DMS53 treated with DMSO at 0.1 percent for 48 hours (cell line): ENCODE measurements at regions not wholly inside any gene's neighbourhood (a gene's known extent, or its start where the extent isn't known, plus 50 kb on each side); places are given as distances from the start of the nearest gene placed in this dataset.

ENCODE experiments used
- DNase-seq: peaks from one replicate; lab custom pipeline; 2025; ENCODE audit not compliant: unreplicated experiment; lab: John Stamatoyannopoulos, UW

DNA sequence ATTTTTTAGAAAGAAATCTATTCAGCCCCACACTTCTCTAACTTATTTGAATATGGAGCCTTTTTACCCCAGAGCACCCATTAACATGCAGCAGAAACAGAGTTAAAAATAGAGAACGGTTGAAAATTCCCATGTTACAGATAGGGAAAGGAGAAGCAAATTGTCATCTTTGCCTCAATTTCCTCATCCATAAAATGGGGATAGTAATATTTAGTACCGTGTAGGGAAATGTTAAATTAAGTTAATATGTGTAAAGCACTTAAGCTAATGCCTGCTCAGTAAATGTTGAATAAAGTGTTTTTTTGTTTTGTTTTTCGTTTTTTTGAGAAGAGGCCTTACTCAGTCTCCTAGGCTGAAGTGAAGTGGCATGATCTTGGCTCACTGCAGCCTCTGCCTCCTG lies 50.3 kb downstream of the NAV1 start:
- no peak for DNase-seq

GRCh38 chr1:201590474-201590873 lies 51.5 kb downstream of the NAV1 start:
- DNase-seq, result no peak

- no peak for DNase-seq
Measured at GRCh38 chr1:201591348-201591747, 52.4 kb downstream of the NAV1 start.

DNA sequence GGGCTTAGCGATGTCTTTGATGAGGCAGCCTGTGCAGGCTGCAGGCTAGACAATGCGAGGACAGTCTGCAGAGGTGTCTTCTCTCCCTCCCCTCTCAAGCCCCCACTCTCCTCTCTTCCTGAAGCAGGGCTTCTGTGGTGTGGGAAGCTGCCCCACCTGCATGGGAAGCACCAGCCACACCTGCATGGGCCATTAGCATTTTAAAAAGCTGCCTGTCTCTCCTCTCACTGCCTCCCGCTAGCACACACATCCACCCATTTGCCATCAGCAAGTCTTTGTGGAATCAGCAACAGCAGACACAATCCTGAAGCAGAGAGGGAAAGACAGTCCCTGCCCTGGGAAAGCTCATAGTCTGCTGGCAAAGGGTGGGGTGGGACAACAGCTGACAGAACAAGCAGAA lies 53.1 kb downstream of the NAV1 start:
- no peak for DNase-seq

- no peak for DNase-seq
Measured at GRCh38 chr1:201593200-201593921, 54.4 kb downstream of the NAV1 start.

DNA sequence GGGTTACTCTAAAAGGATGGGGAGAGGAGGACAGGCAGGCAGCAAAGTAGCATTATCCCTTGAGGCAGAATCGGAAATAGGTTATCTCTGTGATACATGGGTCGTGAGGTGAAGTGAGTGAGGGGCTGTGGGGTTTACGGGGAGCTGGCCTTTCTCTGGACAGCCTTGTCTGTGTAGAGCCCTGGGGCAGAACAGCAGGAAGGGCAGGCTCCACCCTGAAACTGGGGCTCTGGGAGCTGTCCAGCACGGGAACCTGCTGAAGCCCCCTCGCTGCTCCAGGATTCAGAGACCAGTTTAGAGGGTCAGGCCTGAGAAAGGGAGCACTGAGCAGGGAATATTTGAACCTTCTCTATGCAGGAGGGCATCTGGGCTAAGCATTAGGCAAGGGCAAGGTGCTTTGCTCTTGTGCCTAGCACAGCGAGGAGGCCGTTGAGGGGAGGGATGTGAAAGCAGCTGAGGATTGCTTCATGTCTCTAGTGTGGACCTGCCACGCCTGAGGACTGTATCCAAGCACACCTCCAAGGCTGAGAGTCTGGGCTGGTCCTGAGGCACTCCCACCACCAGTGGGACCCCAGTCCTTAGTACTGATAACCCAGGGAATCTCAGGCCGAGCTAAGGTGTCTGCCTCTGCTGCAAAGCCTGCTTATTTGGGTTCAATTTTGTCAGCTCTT lies 55.8 kb downstream of the NAV1 start:
- DNase-seq, result no peak

GRCh38 chr1:201595381-201595780 lies 56.5 kb downstream of the NAV1 start:
- DNase-seq, result no peak

- no peak for DNase-seq
Measured at GRCh38 chr1:201596101-201596868, 57.4 kb downstream of the NAV1 start.

GRCh38 chr1:201597551-201598230 lies 58.8 kb downstream of the NAV1 start:
- DNase-seq, result peak; percentile 100

- peak; percentile 19 for DNase-seq
Measured at GRCh38 chr1:201598396-201598795, 59.5 kb downstream of the NAV1 start.

DNA sequence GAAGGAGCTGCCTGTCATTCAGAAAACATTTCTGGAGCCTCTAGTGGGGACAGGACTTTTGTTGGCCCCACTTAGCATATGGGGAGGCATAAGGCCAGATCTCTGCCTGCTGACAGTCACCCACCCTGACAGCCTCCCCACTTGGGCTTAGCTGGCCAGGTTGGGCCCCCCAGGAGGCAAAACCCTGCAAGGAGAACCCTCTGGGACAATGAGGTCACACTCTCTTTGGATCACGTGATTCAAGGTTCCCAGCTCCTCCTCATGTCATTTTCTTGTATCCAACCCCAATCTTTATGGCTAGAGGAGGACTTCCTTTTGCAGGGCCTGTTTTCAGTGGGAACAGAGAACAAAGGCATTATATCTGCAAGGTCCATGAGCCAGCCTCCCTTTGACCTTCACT lies 60.0 kb downstream of the NAV1 start:
- no peak for DNase-seq

DNA sequence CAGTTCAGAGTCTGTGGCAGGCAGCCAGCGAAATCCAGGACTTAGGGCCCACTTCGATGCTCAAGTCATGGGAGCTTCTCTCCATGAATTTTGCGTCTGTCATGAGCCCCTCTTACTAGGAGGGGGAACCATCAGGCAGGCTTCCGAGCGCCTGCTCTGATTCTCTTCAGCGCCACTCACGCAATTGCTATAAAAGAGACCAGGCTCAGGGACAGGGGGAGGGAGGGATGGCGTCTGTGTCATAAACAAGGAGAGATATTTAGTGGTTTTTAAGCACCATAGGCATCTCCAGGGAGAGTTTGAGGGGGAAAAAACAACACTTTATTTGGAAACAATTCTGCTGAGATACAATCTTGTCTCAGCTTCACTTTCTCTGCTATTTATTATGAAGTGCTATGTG lies 60.6 kb downstream of the NAV1 start:
- DNase-seq, result no peak

DNA sequence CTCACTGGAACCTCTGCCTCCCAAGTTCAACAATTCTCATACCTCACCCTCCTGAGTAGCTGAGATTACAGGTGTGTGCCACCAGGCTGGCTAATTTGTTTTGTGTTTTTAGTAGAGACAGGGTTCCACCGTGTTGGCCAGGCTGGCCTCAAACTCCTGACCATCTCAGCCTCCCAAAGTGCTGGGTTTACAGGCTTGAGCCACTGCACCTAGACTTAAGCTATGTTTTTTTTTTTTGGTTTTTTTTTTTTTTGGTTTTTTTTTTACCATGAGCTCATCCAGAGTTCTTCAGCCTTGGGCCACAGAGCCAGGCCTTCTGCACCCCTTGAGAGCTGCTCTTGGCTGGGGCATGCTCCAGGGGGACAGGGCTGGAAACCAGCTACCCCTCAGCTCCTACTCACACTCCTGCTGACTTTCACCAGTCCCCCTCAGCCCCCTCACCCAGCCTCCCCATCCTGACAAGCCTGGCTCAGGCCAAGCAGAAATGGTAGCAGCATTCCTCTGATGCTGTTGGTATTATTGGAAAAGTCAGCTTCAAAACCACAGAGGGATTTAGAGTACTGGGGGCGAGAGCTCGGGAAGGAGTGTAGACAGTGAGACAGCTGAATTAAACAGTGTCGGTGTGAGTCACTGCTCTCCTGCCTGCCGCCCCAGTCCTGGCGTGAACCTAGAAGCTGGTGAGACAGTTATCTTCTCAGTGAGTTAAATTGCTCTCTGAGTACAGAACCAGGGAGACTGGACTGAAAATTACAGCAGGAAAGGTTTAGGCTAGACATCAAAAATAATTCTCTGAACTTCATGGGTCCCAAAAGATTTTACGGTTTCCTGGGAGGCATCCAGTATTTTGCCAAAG lies 63.7 kb downstream of the NAV1 start:
- peak; percentile 51 for DNase-seq

DNA sequence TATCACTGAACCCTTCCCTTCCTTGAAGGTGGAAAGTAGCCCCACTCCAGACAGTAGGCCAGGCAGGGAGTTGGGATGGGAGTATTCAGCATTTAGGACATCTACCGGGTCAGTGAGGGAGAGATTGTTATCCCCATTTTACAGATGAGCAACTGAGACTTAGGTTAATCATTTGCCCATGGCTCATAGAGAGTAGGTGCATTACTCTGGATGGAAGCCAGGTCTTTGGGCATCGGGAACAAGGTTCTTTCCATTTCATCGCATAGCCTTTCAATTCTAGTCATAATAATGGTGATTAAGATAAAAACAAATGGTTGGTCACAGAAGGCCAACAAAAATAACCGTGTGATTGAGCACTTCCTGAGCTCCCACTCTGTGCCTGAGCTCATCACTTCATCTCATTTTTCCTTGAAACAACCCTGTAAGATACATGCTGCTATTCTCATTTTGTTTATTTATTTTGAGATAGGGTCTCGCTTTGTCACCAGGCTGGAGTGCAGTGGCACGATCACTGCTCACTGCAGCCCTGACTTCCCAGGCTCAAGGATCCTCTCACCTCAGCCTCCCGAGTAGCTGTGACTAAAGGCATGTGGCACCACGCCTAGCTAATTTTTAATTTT lies 64.8 kb downstream of the NAV1 start:
- DNase-seq, result no peak

GRCh38 chr1:201605385-201606010 lies 66.6 kb downstream of the NAV1 start:
- no peak for DNase-seq

- DNase-seq, result peak; percentile 7
Measured at GRCh38 chr1:201606096-201606495, 67.2 kb downstream of the NAV1 start.

DNA sequence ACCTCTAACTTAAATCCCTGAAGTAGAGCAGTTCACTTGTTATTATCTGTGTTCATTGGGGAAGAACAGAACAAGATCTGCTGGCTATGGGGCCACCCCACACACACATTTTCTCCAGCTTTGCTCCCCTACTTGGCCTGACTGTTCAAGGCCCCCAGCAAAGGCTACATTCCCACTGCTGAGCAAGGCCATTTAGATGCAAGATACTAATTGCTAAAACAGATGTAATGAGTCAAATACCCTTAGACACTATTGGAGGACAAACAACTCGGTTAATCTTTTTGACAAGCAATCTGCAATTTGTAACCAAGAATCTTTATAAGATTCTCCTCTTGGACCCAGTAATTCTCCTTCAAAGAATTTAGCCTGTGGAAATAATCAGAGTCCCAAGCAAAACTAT lies 67.7 kb downstream of the NAV1 start:
- no peak for DNase-seq

GRCh38 chr1:201608635-201609395 lies 69.9 kb downstream of the NAV1 start:
- DNase-seq, result no peak
